Mucosa of rectum (tissue), 2 donors: ENCODE measurements at regions not wholly inside any gene's neighbourhood (a gene's known extent, or its start where the extent isn't known, plus 50 kb on each side); places are given as distances from the start of the nearest gene placed in this dataset.
"Not testable (repeated sequence)": the region's sequence is repeated elsewhere in the genome, so short reads cannot be mapped to it uniquely, and the experiment has no call there.

Source experiments
- H3K27ac ChIP-seq, 2 donors: one replicate each; pipeline ENCODE4 v1.7.0; 2013; ENCODE audit warnings: inconsistent platforms in 2 of 2, low read depth in 2 of 2, low read length in 2 of 2
- H3K27me3 ChIP-seq, 2 donors: one replicate each; pipeline ENCODE4 v1.7.0; 2013; ENCODE audit warnings: low read length in 2 of 2; ENCODE audit not compliant: control insufficient read depth in 2 of 2, insufficient read depth in 2 of 2
- H3K36me3 ChIP-seq, 2 donors: one replicate each; pipeline ENCODE4 v1.7.0; 2013; ENCODE audit warnings: low read length in 2 of 2; ENCODE audit not compliant: control insufficient read depth in 2 of 2, insufficient read depth in 2 of 2
- H3K4me1 ChIP-seq, 2 donors: one replicate each; pipeline ENCODE4 v1.7.0; 2013; ENCODE audit warnings: low read length in 2 of 2, mild to moderate bottlenecking in 1 of 2; ENCODE audit not compliant: control insufficient read depth in 2 of 2, insufficient read depth in 2 of 2
- H3K4me3 ChIP-seq, 2 donors: one replicate each; pipeline ENCODE4 v1.7.0; 2013; ENCODE audit warnings: low read length in 2 of 2
- H3K9ac ChIP-seq, 2 donors: one replicate each; pipeline ENCODE4 v1.7.0; 2013; ENCODE audit warnings: low read length in 2 of 2, low read depth in 1 of 2, mild to moderate bottlenecking in 1 of 2
- H3K9me3 ChIP-seq, 2 donors: one replicate each; pipeline ENCODE4 v1.7.0; 2013; ENCODE audit warnings: low read length in 2 of 2; ENCODE audit not compliant: control insufficient read depth in 2 of 2
- donor health status: healthy.
- donor health status: Normal muscosa, but diverticular disease.

DNA sequence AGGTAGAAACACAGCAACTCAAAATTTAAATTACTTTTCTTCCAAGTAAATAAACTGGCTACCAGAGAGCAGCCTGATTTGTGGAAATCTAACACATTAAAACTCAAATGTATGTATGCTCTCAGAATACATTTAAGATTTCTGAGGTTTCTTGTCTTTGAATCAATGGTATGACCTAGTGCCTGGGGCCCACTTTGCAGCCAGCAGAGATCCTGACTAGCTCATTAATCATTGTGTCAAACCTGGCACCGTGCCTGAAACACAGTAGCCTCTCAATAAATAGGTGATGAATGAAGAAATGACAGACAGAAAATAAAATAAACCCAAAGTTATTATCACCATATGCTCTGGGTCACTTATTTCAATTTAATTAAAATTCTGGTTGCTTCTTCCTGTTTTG lies 176.2 kb upstream of the FAT3 start:
- Histone ChIP-seq H3K4me1 (no peaks in the 10 kb centered on the region), H3K36me3 (no peaks in the 10 kb centered on the region), H3K9me3 (no peaks in the 10 kb centered on the region), H3K27ac (no peak overlapping the region), H3K27me3 (no peaks in the 10 kb centered on the region), H3K9ac (no peak overlapping the region), H3K4me3 (no peak overlapping the region)

DNA sequence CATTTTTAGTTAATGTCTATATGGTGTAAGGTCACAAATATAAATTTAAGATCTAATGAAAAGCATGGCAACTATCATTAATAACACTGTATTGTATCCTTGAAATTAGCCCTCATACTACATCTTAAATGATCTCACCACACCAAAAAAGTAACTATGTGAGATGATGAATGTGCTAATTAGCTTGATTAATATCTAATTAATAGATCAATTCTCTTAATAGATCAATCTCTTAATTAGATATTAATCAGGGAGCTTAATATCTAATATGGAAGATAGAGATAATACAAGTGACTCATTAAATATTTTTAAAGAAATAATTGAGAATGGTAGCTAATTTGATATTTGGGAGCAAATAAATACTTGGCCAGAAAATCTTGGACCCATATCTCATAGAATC lies 178.5 kb upstream of the FAT3 start:
- Histone ChIP-seq H3K27me3 (no peaks in the 10 kb centered on the region), H3K4me3 (no peak overlapping the region), H3K27ac (no peak overlapping the region), H3K4me1 (no peaks in the 10 kb centered on the region), H3K9me3 (no peaks in the 10 kb centered on the region), H3K36me3 (no peaks in the 10 kb centered on the region), H3K9ac (no peak overlapping the region)

DNA sequence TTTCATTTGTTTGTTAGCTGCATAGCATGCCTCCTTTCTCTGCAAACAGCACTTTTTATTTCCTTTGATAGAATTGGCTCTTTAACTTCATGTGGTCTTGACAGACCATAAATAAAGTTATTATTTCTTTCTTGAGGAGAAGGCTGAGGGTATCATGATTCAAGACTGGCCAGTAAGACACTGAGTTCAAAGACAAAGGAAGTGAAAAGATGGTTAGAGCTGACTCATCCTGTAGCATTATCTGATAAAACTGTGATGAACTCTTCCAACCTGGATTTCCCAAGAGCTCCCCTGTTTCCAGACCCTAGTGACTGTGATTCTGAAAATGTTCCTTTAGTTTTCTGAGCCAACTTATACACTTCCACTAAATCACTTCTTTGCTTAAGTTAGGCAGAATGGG lies 179.3 kb upstream of the FAT3 start:
- no peaks in the 10 kb centered on the region for H3K9me3 ChIP-seq
- H3K27me3 ChIP-seq = no peaks in the 10 kb centered on the region
- H3K27ac ChIP-seq = no peak overlapping the region
- H3K36me3 ChIP-seq = no peaks in the 10 kb centered on the region
- no peak overlapping the region for H3K9ac ChIP-seq
- H3K4me1 ChIP-seq = no peaks in the 10 kb centered on the region
- H3K4me3 ChIP-seq = no peak overlapping the region

DNA sequence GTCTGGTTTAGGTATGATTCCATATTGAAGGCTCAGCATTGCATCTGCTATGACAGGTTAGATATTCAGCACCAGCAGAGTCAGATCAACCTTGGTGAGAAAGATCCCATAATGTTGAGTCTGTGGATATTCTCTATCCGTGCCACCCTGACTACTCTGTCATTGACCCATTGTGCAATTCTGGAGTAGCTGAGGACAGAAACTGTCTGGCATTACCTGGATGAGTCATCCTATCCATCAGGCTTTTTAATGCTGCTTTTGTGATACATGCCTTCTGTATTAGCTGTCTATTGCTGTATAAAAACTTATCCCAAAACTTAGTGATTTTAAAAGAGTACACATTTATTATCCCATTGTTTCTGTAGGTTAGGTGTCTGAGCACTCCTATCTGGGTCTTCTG lies 189.1 kb upstream of the FAT3 start:
- Histone ChIP-seq H3K9ac (no peak overlapping the region), H3K27me3 (no peaks in the 10 kb centered on the region), H3K4me1 (no peaks in the 10 kb centered on the region), H3K4me3 (no peak overlapping the region), H3K36me3 (no peaks in the 10 kb centered on the region), H3K9me3 (no peaks in the 10 kb centered on the region), H3K27ac (no peak overlapping the region)

DNA sequence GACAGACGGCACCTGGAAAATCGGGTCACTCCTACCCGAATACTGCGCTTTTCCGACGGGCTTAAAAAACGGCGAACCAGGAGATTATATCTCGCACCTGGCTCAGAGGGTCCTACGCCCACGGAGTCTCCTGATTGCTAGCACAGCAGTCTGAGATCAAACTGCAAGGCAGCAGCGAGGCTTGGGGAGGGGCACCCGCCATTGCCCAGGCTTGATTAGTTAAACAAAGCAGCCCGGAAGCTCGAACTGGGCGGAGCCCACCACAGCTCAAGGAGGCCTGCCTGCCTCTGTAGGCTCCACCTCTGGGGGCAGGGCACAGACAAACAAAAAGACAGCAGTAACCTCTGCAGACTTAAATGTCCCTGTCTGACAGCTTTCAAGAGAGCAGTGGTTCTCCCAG lies 197.5 kb upstream of the FAT3 start:
- H3K27me3 ChIP-seq, H3K36me3 ChIP-seq, H3K9me3 ChIP-seq, H3K27ac ChIP-seq, H3K4me1 ChIP-seq, H3K9ac ChIP-seq, H3K4me3 ChIP-seq: not testable (repeated sequence)

DNA sequence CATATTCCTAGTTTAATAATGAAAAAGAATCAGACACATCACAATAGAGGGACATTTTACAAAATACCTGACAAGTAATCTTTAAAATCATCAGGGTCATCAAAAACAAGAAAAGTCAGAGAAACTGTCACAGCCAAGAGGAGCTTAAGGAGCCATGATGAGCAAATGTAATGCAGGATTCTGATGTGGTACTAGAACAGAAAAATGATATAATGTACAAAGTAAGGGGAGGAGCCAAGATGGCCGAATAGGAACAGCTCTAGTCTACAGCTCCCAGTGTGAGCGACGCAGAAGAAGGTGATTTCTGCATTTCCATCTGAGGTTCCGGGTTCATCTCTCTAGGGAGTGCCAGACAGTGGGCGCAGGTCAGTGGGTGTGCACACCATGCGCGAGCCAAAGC lies 198.0 kb upstream of the FAT3 start:
- Histone ChIP-seq H3K27me3 (no peaks in the 10 kb centered on the region), H3K36me3 (no peaks in the 10 kb centered on the region), H3K9ac (no peak overlapping the region), H3K27ac (no peak overlapping the region), H3K9me3 (no peaks in the 10 kb centered on the region), H3K4me3 (no peak overlapping the region), H3K4me1 (no peaks in the 10 kb centered on the region)

DNA sequence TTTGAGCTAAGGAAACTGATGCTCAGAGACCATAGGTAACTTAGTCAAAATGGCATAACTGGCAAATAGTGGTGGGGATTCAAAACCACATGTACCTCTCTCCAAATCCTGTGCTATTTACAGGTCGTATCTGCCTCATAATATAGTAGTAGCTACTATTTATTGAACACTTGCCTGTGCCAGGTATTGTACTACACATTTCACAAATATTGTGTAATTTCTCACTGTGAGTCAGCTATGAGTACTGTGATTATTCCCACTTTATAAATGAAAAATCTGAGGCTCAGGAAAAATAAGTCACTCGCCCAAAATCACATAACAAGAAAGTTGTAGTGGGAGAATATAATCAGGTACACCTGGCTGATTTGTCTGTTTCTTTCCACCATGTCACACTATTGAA lies 199.8 kb upstream of the FAT3 start:
- Histone ChIP-seq H3K9me3 (no peaks in the 10 kb centered on the region), H3K36me3 (no peaks in the 10 kb centered on the region), H3K4me1 (no peaks in the 10 kb centered on the region), H3K27me3 (no peaks in the 10 kb centered on the region), H3K27ac (no peak overlapping the region), H3K4me3 (no peak overlapping the region), H3K9ac (no peak overlapping the region)

DNA sequence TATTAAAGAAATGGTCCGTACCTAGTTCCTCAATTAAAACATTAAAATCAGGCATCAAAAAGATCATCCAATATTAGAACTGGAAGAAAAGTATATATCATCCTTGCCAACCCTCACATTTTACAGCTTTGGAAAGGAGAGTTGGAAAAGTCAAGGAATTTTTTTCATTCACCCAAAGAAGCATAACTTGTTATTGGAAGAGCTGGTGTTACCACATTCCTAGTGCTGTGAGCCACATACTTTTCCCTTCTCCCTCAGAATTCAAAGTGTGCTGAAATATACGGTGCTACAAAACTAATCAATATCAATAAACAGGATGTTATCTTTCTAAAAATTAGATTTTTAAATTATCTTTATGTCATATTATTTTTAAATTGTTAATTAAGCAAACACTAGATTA lies 202.1 kb upstream of the FAT3 start:
- Histone ChIP-seq H3K4me1 (no peaks in the 10 kb centered on the region), H3K4me3 (no peak overlapping the region)

DNA sequence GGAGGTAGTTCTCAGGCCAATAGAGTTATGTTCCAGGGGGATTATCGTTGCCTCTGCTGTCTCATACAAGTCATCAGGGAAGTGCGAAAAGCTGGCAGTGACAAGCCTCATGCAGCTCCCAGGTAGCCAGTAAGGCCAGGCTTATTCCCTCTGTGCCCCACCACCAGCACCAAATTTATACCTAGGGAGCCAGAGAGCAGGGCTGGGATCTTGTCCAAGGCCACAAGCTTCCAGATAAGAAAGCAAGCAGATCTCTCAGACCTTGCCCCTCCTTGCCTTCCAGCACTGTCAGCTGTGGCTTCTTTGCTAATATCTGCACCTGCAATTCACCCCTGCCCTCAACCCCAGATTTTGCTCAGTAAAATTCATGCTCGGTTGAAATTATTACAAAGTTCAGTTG lies 206.3 kb upstream of the FAT3 start:
- H3K9ac ChIP-seq = no peak overlapping the region
- H3K4me3 ChIP-seq = no peak overlapping the region
- H3K4me1 ChIP-seq = no peaks in the 10 kb centered on the region
- H3K27me3 ChIP-seq = no peaks in the 10 kb centered on the region
- H3K36me3 ChIP-seq = no peaks in the 10 kb centered on the region
- peaks cover 3% of the 10 kb centered on the region in 2 donors for H3K9me3 ChIP-seq
- H3K27ac ChIP-seq = no peak overlapping the region

More for the DNA sequence above, 202.1 kb upstream of the FAT3 start:
- Histone ChIP-seq H3K36me3 (no peaks in the 10 kb centered on the region), H3K9me3 (no peaks in the 10 kb centered on the region), H3K27ac (no peak overlapping the region), H3K27me3 (no peaks in the 10 kb centered on the region), H3K9ac (no peak overlapping the region)

DNA sequence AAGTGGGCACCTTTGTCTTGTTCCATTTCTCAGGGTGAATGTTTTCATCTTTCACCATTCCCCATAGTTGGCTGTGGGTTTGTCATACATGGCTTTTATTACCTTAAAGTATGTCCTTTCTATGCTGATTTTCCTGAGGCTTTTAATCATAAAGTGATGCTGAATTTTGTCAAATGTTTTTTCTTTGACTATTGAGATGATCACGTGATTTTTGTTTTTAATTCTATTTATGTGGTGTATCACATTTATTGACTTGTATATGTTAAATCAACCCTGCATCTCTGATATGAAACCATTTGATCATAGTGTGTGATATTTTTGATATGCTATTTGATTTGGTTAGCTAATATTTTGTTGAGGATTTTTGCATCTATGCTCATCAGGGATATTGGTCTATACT lies 216.4 kb upstream of the FAT3 start:
- Histone ChIP-seq H3K27me3 (no peaks in the 10 kb centered on the region), H3K4me3 (no peak overlapping the region), H3K9ac (no peak overlapping the region), H3K4me1 (no peaks in the 10 kb centered on the region), H3K9me3 (no peaks in the 10 kb centered on the region), H3K36me3 (no peaks in the 10 kb centered on the region), H3K27ac (no peak overlapping the region)

DNA sequence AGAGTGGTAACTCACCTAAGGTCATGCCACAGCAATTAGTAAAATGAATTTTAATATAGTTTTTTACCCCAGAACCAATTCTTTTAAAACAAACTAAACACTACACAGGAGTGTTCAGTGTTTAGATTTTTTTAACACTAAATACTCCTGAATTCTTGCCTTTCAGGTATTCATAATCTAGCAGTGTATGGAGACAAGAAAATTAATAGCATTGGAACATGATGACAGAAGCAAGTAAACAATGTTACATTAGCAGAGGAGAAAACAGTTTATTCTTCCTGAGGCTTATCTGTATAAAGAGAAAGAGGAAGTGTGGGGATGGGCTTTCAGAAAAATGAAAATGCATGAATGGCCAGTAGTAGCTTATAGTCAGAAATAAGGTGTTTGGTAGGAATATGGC lies 222.1 kb upstream of the FAT3 start:
- H3K4me3 ChIP-seq = no peak overlapping the region
- H3K9me3 ChIP-seq = no peaks in the 10 kb centered on the region
- no peaks in the 10 kb centered on the region for H3K4me1 ChIP-seq
- H3K27ac ChIP-seq = no peak overlapping the region
- H3K36me3 ChIP-seq = no peaks in the 10 kb centered on the region
- H3K27me3 ChIP-seq = no peaks in the 10 kb centered on the region
- no peak overlapping the region for H3K9ac ChIP-seq
